ENCODE measurements at regions not wholly inside any gene's neighbourhood (a gene's known extent, or its start where the extent isn't known, plus 50 kb on each side); places are given as distances from the start of the nearest gene placed in this dataset.

- DNase-seq (ENCODE audit: insufficient read length, low spot score), result no peak
- no peak for FAIRE-seq
These were observed 180.9 kb downstream of the RBFOX3 start for GRCh38 chr17:79429864-79430494.

- FAIRE-seq, result no peak
These were observed 181.9 kb downstream of the RBFOX3 start for GRCh38 chr17:79428988-79429387.

GRCh38 chr17:79427621-79428539 lies 183.0 kb downstream of the RBFOX3 start:
- DNase-seq (ENCODE audit: insufficient read length, low spot score) (no peak), FAIRE-seq (no peak)

More at GRCh38 chr17:79428988-79429387, 181.9 kb downstream of the RBFOX3 start:
- DNase-seq (ENCODE audit: insufficient read length, low spot score), result no peak

GRCh38 chr17:79425686-79426085 lies 185.2 kb downstream of the RBFOX3 start:
- no peak for DNase-seq (ENCODE audit: insufficient read length, low spot score)
- FAIRE-seq, result no peak

GRCh38 chr17:79424471-79425185 lies 186.2 kb downstream of the RBFOX3 start:
- FAIRE-seq (no peak), DNase-seq (ENCODE audit: insufficient read length, low spot score) (no peak)

- no peak for DNase-seq (ENCODE audit: insufficient read length, low spot score)
- FAIRE-seq, result no peak
These were observed 186.9 kb downstream of the RBFOX3 start for GRCh38 chr17:79423811-79424465.

- DNase-seq (ENCODE audit: insufficient read length, low spot score), result no peak
These were observed 188.6 kb downstream of the RBFOX3 start for GRCh38 chr17:79422236-79422635.

GRCh38 chr17:79420318-79421243 lies 190.3 kb downstream of the RBFOX3 start:
- FAIRE-seq (no peak), DNase-seq (ENCODE audit: insufficient read length, low spot score) (no peak)

More at GRCh38 chr17:79422236-79422635, 188.6 kb downstream of the RBFOX3 start:
- no peak for FAIRE-seq

GRCh38 chr17:79417476-79417988 lies 193.3 kb downstream of the RBFOX3 start:
- FAIRE-seq (no peak), DNase-seq (ENCODE audit: insufficient read length, low spot score) (no peak)

- no peak for DNase-seq (ENCODE audit: insufficient read length, low spot score)
- FAIRE-seq, result no peak
These were observed 194.9 kb downstream of the RBFOX3 start for GRCh38 chr17:79415909-79416308.

GRCh38 chr17:79415365-79415764 lies 195.5 kb downstream of the RBFOX3 start:
- FAIRE-seq, result no peak
- DNase-seq (ENCODE audit: insufficient read length, low spot score), result no peak

- FAIRE-seq, result no peak
These were observed 196.0 kb downstream of the RBFOX3 start for GRCh38 chr17:79414793-79415211.

GRCh38 chr17:79414063-79414792 lies 196.6 kb downstream of the RBFOX3 start:
- DNase-seq (ENCODE audit: insufficient read length, low spot score) (no peak), FAIRE-seq (no peak)

More at GRCh38 chr17:79414793-79415211, 196.0 kb downstream of the RBFOX3 start:
- no peak for DNase-seq (ENCODE audit: insufficient read length, low spot score)

GRCh38 chr17:79413611-79414010 lies 197.2 kb downstream of the RBFOX3 start:
- DNase-seq (ENCODE audit: insufficient read length, low spot score), result no peak
- no peak for FAIRE-seq

- FAIRE-seq, result no peak
- DNase-seq (ENCODE audit: insufficient read length, low spot score), result no peak
These were observed 197.9 kb downstream of the RBFOX3 start for GRCh38 chr17:79412886-79413390.

- no peak for FAIRE-seq
- no peak for DNase-seq (ENCODE audit: insufficient read length, low spot score)
These were observed 198.7 kb downstream of the RBFOX3 start for GRCh38 chr17:79412110-79412509.

GRCh38 chr17:79411419-79411818 lies 199.4 kb downstream of the RBFOX3 start:
- FAIRE-seq, result no peak
- no peak for DNase-seq (ENCODE audit: insufficient read length, low spot score)

- DNase-seq (ENCODE audit: insufficient read length, low spot score), result no peak
- no peak for FAIRE-seq
These were observed 200.2 kb downstream of the RBFOX3 start for GRCh38 chr17:79410681-79411080.

All from GM19239 (cell line).